ENCODE measurements at regions not wholly inside any gene's neighbourhood (a gene's known extent, or its start where the extent isn't known, plus 50 kb on each side); places are given as distances from the start of the nearest gene placed in this dataset.

GRCh38 chr5:68793993-68794392 lies 299.8 kb upstream of the SLC30A5 start:
- no peak for DNase-seq (ENCODE audit: low read depth)
- H3K4me3 ChIP-seq (ENCODE audit: low read depth, low read length) = no peak overlapping the region

GRCh38 chr5:68795190-68795589 lies 298.6 kb upstream of the SLC30A5 start:
- DNase-seq (ENCODE audit: low read depth) = no peak

GRCh38 chr5:68798877-68799843 lies 294.7 kb upstream of the SLC30A5 start:
- H3K4me3 ChIP-seq (ENCODE audit: low read depth, low read length) = no peak overlapping the region
- no peak for DNase-seq (ENCODE audit: low read depth)

More at GRCh38 chr5:68795190-68795589, 298.6 kb upstream of the SLC30A5 start:
- H3K4me3 ChIP-seq (ENCODE audit: low read depth, low read length) = no peak overlapping the region

- no peak for DNase-seq (ENCODE audit: low read depth)
- H3K4me3 ChIP-seq (ENCODE audit: low read depth, low read length) = no peak overlapping the region
Observed at GRCh38 chr5:68802430-68802829, 291.4 kb upstream of the SLC30A5 start.

- no peak for DNase-seq (ENCODE audit: low read depth)
- H3K4me3 ChIP-seq (ENCODE audit: low read depth, low read length) = no peak overlapping the region
Observed at GRCh38 chr5:68803881-68804319, 289.9 kb upstream of the SLC30A5 start.

- DNase-seq (ENCODE audit: low read depth) = no peak
- no peak overlapping the region for H3K4me3 ChIP-seq (ENCODE audit: low read depth, low read length)
Observed at GRCh38 chr5:68804343-68804742, 289.5 kb upstream of the SLC30A5 start.

GRCh38 chr5:68805444-68805843 lies 288.4 kb upstream of the SLC30A5 start:
- no peak for DNase-seq (ENCODE audit: low read depth)
- no peak overlapping the region for H3K4me3 ChIP-seq (ENCODE audit: low read depth, low read length)

- DNase-seq (ENCODE audit: low read depth) = no peak
- no peak overlapping the region for H3K4me3 ChIP-seq (ENCODE audit: low read depth, low read length)
Observed at GRCh38 chr5:68817632-68818031, 276.2 kb upstream of the SLC30A5 start.

GRCh38 chr5:68818057-68818695 lies 275.6 kb upstream of the SLC30A5 start:
- no peak overlapping the region for H3K4me3 ChIP-seq (ENCODE audit: low read depth, low read length)
- DNase-seq (ENCODE audit: low read depth) = no peak

GRCh38 chr5:68818870-68819269 lies 274.9 kb upstream of the SLC30A5 start:
- DNase-seq (ENCODE audit: low read depth) = no peak
- H3K4me3 ChIP-seq (ENCODE audit: low read depth, low read length) = no peak overlapping the region

- no peak for DNase-seq (ENCODE audit: low read depth)
- no peak overlapping the region for H3K4me3 ChIP-seq (ENCODE audit: low read depth, low read length)
Observed at GRCh38 chr5:68821056-68821455, 272.8 kb upstream of the SLC30A5 start.

GRCh38 chr5:68822796-68823195 lies 271.0 kb upstream of the SLC30A5 start:
- DNase-seq (ENCODE audit: low read depth) = no peak

GRCh38 chr5:68823301-68823700 lies 270.5 kb upstream of the SLC30A5 start:
- no peak for DNase-seq (ENCODE audit: low read depth)

More at GRCh38 chr5:68822796-68823195, 271.0 kb upstream of the SLC30A5 start:
- H3K4me3 ChIP-seq (ENCODE audit: low read depth, low read length) = no peak overlapping the region

GRCh38 chr5:68830377-68830898 lies 263.4 kb upstream of the SLC30A5 start:
- DNase-seq (ENCODE audit: low read depth) = no peak
- H3K4me3 ChIP-seq (ENCODE audit: low read depth, low read length) = no peak overlapping the region

More at GRCh38 chr5:68823301-68823700, 270.5 kb upstream of the SLC30A5 start:
- H3K4me3 ChIP-seq (ENCODE audit: low read depth, low read length) = no peak overlapping the region

GRCh38 chr5:68834491-68834981 lies 259.3 kb upstream of the SLC30A5 start:
- DNase-seq (ENCODE audit: low read depth) = peak; percentile 24
- no peak overlapping the region for H3K4me3 ChIP-seq (ENCODE audit: low read depth, low read length)

GRCh38 chr5:68838157-68838718 lies 255.6 kb upstream of the SLC30A5 start:
- DNase-seq (ENCODE audit: low read depth) = no peak
- H3K4me3 ChIP-seq (ENCODE audit: low read depth, low read length) = no peak overlapping the region

- DNase-seq (ENCODE audit: low read depth) = no peak
- no peak overlapping the region for H3K4me3 ChIP-seq (ENCODE audit: low read depth, low read length)
Observed at GRCh38 chr5:68839019-68839552, 254.7 kb upstream of the SLC30A5 start.

GRCh38 chr5:68843624-68844364 lies 250.0 kb upstream of the SLC30A5 start:
- no peak overlapping the region for H3K4me3 ChIP-seq (ENCODE audit: low read depth, low read length)
- DNase-seq (ENCODE audit: low read depth) = no peak

- no peak overlapping the region for H3K4me3 ChIP-seq (ENCODE audit: low read depth, low read length)
- DNase-seq (ENCODE audit: low read depth) = peak; percentile 17
Observed at GRCh38 chr5:68845131-68845530, 248.7 kb upstream of the SLC30A5 start.

All from skeletal muscle cell (primary cell).